ENCODE measurements at regions not wholly inside any gene's neighbourhood (a gene's known extent, or its start where the extent isn't known, plus 50 kb on each side); places are given as distances from the start of the nearest gene placed in this dataset.

DNA sequence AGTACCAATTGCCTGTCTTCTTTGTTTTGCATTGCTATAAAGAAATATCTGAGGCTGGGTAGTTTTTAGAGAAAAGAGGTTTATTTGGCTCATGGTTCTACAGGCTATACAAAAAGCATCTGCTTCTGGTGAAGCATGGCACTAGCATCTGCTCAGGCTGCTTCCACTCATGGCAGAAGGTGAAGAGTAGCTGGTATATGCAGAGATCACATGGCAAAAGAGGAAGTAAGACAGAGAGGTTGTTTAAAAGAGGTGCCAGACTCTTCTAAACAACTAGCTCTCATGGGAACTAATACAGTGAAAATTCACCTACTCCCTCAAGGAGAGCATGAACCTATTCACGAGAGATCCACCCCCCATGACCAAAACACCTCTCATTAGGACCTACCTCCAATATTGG is 56.7 kb upstream of the GUCA2B start:
- Histone ChIP-seq H3K9me3 (peaks cover 4% of the 10 kb centered on the region), H3K4me3 (no peak overlapping the region), H3K4me1 (no peaks in the 10 kb centered on the region), H3K27me3 (peaks cover 18% of the 10 kb centered on the region), H3K36me3 (no peaks in the 10 kb centered on the region), H3K27ac (no peak overlapping the region)
- DNase-seq (ENCODE audit: low spot score in 2 of 2): no peak
- TF ChIP-seq, protein P1, sequence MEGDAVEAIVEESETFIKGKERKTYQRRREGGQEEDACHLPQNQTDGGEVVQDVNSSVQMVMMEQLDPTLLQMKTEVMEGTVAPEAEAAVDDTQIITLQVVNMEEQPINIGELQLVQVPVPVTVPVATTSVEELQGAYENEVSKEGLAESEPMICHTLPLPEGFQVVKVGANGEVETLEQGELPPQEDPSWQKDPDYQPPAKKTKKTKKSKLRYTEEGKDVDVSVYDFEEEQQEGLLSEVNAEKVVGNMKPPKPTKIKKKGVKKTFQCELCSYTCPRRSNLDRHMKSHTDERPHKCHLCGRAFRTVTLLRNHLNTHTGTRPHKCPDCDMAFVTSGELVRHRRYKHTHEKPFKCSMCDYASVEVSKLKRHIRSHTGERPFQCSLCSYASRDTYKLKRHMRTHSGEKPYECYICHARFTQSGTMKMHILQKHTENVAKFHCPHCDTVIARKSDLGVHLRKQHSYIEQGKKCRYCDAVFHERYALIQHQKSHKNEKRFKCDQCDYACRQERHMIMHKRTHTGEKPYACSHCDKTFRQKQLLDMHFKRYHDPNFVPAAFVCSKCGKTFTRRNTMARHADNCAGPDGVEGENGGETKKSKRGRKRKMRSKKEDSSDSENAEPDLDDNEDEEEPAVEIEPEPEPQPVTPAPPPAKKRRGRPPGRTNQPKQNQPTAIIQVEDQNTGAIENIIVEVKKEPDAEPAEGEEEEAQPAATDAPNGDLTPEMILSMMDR (IDR thresholded peaks at IDR 0.05): no peak
- no peak for TF ChIP-seq POLR2AphosphoS5 (IDR thresholded peaks at IDR 0.05)
- TF ChIP-seq POLR2A (IDR thresholded peaks at IDR 0.05): no peak
- WGBS: 55% methylated on average over 1 of the region's 1 CpG

- TF ChIP-seq POLR2AphosphoS5 (IDR thresholded peaks at IDR 0.05): no peak
- TF ChIP-seq, protein P1 (IDR thresholded peaks at IDR 0.05): no peak
- H3K4me3 ChIP-seq: no peak overlapping the region
- DNase-seq (ENCODE audit: low spot score in 2 of 2): no peak
- no peaks in the 10 kb centered on the region for H3K4me1 ChIP-seq
- peaks cover 4% of the 10 kb centered on the region for H3K9me3 ChIP-seq
- H3K36me3 ChIP-seq: no peaks in the 10 kb centered on the region
- no peaks in the 10 kb centered on the region for H3K27me3 ChIP-seq
- no peak overlapping the region for H3K27ac ChIP-seq
- 83% methylated on average over 2 of the region's 2 CpGs for WGBS
These were observed 64.0 kb upstream of the GUCA2B start for GRCh38 chr1:42089246-42089645.

DNA sequence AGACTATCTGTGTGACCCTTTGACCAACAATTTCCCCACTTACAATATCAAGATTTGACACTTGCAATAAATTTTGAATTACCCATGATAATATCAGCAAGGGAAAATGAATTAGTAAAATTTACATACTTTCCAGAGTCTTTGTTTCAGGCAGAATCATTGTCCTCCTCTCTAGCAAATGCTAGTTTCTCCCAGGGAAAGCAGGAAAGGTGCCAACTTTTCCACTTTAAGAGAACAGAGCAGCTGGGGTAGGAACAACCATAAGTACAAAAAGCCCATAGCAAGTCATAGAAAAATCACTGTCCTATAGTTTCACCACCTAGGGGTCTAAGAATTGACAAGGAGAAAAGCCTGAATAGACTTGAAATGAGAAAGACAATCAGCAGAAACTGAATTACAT is 67.1 kb upstream of the GUCA2B start:
- H3K27ac ChIP-seq: no peak overlapping the region
- H3K4me1 ChIP-seq: no peaks in the 10 kb centered on the region
- no peaks in the 10 kb centered on the region for H3K9me3 ChIP-seq

DNA sequence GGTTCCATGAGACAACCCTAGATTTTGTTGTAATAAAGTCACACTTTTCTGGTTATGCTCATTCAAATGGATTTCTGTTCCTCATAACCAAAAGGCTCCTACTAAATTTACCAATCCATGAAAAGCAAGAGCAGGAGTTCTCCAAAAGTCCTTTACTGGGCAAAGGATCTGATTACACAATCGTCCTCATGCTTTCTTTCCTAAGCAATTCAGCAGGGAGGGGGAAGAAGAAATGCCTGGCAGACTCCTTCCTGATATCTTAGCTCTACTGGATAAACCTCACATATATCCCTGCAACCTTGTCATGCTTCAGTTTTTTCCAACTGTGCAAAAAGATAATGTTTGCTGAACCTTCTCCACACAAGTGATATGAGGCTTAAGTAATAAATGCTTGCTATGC is 67.6 kb upstream of the GUCA2B start:
- TF ChIP-seq POLR2AphosphoS5 (IDR thresholded peaks at IDR 0.05) (no peak), POLR2A (IDR thresholded peaks at IDR 0.05) (no peak), EP300 (IDR thresholded peaks at IDR 0.05) (no peak)
- TF ChIP-seq, protein P1 (IDR thresholded peaks at IDR 0.05): no peak
- no peaks in the 10 kb centered on the region for H3K9me3 ChIP-seq
- no peak overlapping the region for H3K4me3 ChIP-seq
- H3K36me3 ChIP-seq: no peaks in the 10 kb centered on the region
- H3K4me1 ChIP-seq: no peaks in the 10 kb centered on the region
- no peaks in the 10 kb centered on the region for H3K27me3 ChIP-seq
- WGBS: 53% methylated on average over 1 of the region's 1 CpG
- H3K27ac ChIP-seq: no peak overlapping the region
- DNase-seq (ENCODE audit: low spot score in 2 of 2): no peak

More for the DNA sequence above, 67.1 kb upstream of the GUCA2B start:
- no peaks in the 10 kb centered on the region for H3K27me3 ChIP-seq
- H3K4me3 ChIP-seq: no peak overlapping the region
- TF ChIP-seq, protein P1 (IDR thresholded peaks at IDR 0.05): no peak
- TF ChIP-seq POLR2AphosphoS5 (IDR thresholded peaks at IDR 0.05) (no peak), EP300 (IDR thresholded peaks at IDR 0.05) (no peak), POLR2A (IDR thresholded peaks at IDR 0.05) (no peak)
- DNase-seq (ENCODE audit: low spot score in 2 of 2): no peak
- H3K36me3 ChIP-seq: no peaks in the 10 kb centered on the region

DNA sequence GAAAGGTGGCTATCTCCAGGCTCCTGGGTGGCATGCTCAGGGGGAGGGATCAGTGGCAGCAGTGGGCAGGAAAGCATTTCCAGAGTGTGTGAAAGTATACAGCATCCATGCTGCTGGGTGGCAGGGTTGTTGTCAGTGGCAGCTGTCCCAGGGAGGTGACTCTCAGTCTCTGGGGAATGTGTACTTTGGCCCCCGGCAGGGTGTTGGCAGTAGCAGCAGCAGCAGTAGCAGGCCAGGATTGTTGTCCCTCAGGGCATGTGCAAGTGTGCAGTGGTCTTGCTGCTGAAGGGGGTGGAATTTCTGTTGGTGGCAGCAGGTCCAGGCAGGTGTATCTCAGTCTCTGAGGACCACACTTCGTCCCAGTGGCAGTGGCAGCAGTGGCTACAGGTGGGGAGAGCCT is 71.7 kb upstream of the GUCA2B start:
- Histone ChIP-seq H3K4me1 (no peaks in the 10 kb centered on the region), H3K27me3 (no peaks in the 10 kb centered on the region), H3K4me3 (no peak overlapping the region), H3K9me3 (no peaks in the 10 kb centered on the region), H3K27ac (no peak overlapping the region), H3K36me3 (no peaks in the 10 kb centered on the region)
- DNase-seq (ENCODE audit: low spot score in 2 of 2): no peak
- WGBS: 20% methylated on average over 1 of the region's 2 CpGs
- TF ChIP-seq, protein P1 (IDR thresholded peaks at IDR 0.05): no peak
- TF ChIP-seq POLR2AphosphoS5 (IDR thresholded peaks at IDR 0.05) (no peak), POLR2A (IDR thresholded peaks at IDR 0.05) (no peak), EP300 (IDR thresholded peaks at IDR 0.05) (no peak)
